Esophagus muscularis mucosa (tissue), 3 donors: ENCODE measurements at regions not wholly inside any gene's neighbourhood (a gene's known extent, or its start where the extent isn't known, plus 50 kb on each side); places are given as distances from the start of the nearest gene placed in this dataset.

Experiments
- POLR2A ChIP-seq: fragments of 450-650 bp; IDR thresholded peaks from one replicate; pipeline ENCODE4 v1.6.1; 2017; ENCODE audit warnings: antibody characterized with exemption, moderate library complexity, mild to moderate bottlenecking, low read depth
- POLR2AphosphoS5 ChIP-seq, 2 donors: sonication (generic); formaldehyde crosslinking; IDR thresholded peaks; one replicate each; pipeline ENCODE4 v1.6.1; 2017; ENCODE audit warnings: antibody characterized with exemption in 2 of 2
- TF ChIP-seq, protein P1 (sequence below), 3 experiments: fragments of 200-600 bp in 2 of 3; fragments of 450-650 bp in 1 of 3; sonication (generic) in 2 of 3; IDR thresholded peaks; one replicate each; pipeline ENCODE4 v1.5.1; 2017 to 2019; ENCODE audit warnings: antibody characterized with exemption in 3 of 3, mild to moderate bottlenecking in 2 of 3, moderate library complexity in 1 of 3

DNA sequence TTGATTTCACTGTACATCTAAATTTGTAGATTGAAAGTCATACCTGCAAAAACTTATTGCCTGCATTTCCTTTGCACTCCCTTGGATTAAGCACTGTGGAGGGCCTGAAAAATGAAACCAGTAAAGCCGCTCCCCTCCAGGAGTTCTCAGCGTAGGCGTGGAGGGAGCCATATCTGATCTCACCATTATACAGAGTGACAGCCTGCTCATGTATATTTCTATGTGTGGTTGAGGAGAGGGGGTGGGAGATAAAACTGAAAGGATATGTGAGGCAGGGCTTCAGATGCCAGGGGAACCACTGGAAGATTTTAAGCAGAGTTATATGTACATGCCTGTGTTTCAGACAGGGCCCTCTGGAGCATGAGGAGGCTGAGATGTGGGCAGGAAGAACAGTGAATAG is 303.0 kb downstream of the MSX2 start:
- TF ChIP-seq, protein P1, sequence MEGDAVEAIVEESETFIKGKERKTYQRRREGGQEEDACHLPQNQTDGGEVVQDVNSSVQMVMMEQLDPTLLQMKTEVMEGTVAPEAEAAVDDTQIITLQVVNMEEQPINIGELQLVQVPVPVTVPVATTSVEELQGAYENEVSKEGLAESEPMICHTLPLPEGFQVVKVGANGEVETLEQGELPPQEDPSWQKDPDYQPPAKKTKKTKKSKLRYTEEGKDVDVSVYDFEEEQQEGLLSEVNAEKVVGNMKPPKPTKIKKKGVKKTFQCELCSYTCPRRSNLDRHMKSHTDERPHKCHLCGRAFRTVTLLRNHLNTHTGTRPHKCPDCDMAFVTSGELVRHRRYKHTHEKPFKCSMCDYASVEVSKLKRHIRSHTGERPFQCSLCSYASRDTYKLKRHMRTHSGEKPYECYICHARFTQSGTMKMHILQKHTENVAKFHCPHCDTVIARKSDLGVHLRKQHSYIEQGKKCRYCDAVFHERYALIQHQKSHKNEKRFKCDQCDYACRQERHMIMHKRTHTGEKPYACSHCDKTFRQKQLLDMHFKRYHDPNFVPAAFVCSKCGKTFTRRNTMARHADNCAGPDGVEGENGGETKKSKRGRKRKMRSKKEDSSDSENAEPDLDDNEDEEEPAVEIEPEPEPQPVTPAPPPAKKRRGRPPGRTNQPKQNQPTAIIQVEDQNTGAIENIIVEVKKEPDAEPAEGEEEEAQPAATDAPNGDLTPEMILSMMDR (IDR thresholded peaks at IDR 0.05): no peak
- TF ChIP-seq POLR2A (no peak), POLR2AphosphoS5 (IDR thresholded peaks at IDR 0.05) (no peak)
